ACHN (cell line): ENCODE measurements at regions not wholly inside any gene's neighbourhood (a gene's known extent, or its start where the extent isn't known, plus 50 kb on each side); places are given as distances from the start of the nearest gene placed in this dataset.
"Not testable (repeated sequence)": the region's sequence is repeated elsewhere in the genome, so short reads cannot be mapped to it uniquely, and the experiment has no call there.

Source experiments
- DNase-seq: peaks from one replicate; pipeline ENCODE4 v3.0.0-alpha.2; 2015
- in situ Hi-C: cut with HindIII; loops from 2 replicates; pipeline ENCODE4 v1.10.0; 2017; ENCODE audit warnings: low sequenced_read_pairs, low pct_ligation_motif_present, low pct_unique_long_range_greater_than_20kb

DNA sequence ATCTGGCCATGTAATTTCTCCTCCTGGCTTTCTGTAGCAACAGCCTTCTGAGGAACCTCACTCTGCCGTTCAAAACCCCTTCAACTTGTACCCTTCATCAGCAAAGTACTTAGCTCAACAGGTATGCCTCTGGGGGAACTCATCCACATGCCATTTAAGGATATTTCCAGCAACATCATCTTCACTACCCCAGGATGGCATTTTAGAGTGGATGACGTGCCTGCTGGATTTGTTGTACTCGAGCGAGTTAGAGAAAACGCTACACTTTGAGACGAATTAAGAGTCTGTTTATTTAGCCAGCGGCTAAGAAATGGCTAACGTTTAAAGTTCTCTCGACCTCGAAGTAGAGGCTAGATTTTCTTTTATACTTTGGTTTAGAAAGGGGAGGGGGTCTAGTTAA lies 122.1 kb downstream of the UNC93B1 start:
- in situ Hi-C loops, DNase-seq: not testable (repeated sequence)

DNA sequence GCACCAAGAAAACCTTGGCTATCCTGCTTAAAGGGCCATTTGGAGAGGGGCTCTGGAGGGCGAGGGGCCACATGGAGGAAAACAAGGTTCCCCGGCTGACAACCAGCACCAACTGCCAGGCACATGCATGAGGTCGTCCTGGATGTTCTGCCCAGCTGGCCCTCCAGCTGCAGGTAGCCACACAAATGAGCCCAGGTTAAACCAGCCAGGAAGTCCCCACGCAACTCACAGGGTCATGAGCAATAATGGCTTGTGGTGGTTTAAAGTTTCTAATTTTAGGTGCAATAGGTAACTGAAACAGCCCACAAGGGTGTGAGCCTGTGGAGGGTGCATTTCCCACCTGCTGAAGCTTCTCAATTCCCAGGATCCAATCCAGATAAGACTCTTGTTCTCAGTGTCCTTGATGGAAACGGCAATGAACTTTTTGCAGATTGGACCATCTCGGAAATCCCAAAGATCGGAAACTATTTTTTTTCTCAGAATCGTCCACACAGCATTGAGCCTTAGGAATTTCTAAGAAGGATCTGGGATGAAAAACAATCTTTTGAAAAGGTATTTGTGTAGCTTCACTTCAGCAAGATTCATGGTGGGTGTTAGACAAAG lies 123.2 kb downstream of the UNC93B1 start:
- in situ Hi-C loops, DNase-seq: not testable (repeated sequence)

DNA sequence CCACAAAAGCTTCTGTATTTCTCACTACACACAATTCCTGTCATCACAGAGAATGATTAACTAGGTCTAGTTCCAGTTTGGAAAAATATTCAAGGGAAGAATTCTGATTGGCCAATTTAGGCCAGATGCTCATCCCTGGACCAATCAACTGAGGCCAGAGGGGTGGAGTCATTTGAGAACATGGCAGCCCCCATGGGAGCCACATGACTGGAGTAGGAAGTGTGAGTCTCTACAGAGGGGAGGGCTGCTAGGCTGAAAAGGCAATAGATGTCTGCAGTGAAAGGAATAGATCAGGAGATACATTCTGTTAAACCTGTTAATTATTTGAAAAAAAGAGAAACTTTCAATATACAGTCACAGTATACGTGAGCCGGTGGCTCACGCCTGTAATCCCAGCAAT lies 125.2 kb downstream of the UNC93B1 start:
- in situ Hi-C loops, result not testable (repeated sequence)

DNA sequence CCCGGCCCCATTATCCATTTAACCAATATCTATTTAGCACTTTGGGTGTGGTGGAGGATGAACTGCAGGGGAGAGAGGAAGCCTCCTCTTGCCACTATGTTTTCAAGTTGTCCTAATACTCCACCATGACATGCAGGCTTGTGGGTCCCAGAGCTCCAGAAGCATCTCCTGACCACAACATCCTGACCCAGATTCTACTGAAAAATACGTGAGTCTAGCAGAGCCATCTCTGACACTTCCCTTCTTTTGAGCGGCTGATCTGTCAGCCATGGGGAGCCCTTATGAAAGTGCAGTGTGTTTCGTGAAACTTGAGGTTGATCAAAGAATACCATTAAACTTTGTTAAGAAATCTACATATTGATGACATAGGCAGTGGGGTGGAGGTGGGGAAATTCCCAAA lies 126.6 kb downstream of the UNC93B1 start:
- DNase-seq, in situ Hi-C loops: not testable (repeated sequence)

More for the DNA sequence above, 125.2 kb downstream of the UNC93B1 start:
- not testable (repeated sequence) for DNase-seq

DNA sequence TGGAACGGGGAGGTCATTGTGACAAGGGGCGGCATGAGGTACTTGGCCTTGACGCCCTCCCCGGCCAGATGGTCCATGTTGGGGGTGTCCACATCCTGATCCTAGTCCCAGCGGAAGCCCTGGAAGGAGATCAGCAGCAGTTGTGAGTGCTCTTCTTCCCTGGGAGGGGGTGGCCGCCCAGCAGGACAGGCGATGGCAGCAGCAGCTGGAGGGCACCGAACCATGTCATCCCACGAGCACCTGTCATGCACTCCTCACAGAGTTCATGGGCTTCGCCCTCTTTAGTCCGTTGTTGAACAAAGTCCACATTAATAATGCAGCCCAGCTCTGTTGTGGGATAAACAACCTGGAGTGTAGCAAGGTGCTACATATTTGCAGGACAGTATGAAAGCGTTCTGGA lies 130.7 kb downstream of the UNC93B1 start:
- DNase-seq, in situ Hi-C loops: not testable (repeated sequence)

DNA sequence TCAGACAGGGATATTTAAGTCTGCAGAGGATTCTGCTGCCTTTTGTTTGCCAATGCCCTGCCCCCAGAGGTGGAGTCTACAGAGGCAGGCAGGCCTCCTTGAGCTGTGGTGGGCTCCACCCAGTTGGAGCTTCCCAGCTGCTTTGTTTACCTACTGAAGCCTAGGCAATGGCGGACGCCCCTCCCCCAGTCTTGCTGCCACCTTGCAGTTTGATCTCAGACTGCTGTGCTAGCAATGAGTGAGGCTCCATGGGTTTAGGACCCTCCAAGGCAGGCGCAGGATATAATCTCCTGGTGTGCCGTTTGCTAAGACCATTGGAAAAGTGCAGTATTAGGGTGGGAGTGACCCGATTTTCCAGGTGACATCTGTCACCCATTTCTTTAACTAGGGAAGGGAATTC lies 132.7 kb downstream of the UNC93B1 start:
- DNase-seq, in situ Hi-C loops: not testable (repeated sequence)

DNA sequence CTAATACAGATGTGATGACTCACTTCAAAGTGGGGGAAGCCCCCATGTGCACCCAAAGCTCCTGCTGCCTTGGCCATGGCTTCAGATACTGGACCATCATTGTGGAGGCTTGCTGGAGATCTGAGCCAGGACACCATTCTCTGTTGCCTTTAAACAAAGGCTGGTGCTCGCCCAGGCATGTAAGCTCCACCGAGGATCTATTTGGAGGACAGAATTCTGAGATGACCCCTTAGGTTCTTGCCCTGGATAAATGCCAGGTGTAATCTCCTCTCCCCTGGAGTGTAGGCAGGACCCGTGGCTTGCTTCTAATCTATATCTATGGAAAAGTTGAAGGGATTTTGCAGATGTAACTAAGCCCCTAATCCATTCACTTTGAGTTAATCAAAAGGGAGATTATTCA lies 141.0 kb downstream of the UNC93B1 start:
- in situ Hi-C loops, DNase-seq: not testable (repeated sequence)

DNA sequence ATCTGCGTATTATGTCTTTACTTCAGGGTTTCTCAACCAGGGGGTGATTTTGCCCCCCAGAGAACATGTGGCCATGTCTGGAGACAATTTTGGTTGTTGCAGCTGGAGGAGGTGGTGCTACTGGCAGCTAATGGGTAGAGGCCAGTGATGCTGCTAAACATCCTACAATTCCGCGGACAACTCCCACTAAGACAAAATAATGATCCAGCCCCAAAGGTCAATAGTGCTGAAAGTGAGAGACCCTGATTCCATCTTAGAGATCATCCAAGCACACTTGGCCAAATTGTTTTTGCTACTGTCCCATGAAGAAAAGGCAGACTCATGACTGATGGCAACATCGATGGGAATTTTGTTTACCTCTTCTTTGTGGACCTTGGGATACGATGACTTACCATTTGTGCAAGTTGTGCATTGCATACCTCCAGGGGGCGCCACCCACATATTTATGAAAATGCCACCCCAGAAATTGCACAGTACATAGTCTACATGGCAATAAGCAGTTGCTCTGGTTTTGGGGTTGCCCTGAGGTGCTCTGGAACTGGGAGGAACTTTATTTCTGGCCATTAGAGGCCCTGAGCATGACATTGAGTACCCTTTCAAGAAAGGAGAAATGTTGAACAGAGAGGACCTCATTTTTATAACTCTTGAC lies 144.3 kb downstream of the UNC93B1 start:
- DNase-seq, in situ Hi-C loops: not testable (repeated sequence)

DNA sequence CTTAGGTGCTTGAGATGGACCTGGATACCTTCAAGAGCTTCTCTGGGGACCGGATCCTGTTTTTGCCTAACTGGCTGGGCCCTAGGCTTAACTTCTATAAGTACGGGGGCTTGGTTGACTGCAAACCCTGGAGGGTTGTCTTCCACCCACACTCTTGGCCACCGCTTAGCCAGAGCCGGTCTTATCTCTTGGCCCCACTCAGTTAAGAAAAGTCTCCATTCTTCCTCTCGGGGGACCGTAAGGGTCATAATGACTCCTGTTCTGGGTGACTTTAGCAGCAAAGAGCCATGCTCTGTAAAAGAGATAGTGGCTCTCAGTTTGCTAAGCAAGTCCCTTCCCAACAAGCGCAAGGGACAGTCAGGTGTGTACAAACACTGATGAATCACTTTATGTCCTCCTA lies 153.2 kb downstream of the UNC93B1 start:
- in situ Hi-C loops, DNase-seq: not testable (repeated sequence)

DNA sequence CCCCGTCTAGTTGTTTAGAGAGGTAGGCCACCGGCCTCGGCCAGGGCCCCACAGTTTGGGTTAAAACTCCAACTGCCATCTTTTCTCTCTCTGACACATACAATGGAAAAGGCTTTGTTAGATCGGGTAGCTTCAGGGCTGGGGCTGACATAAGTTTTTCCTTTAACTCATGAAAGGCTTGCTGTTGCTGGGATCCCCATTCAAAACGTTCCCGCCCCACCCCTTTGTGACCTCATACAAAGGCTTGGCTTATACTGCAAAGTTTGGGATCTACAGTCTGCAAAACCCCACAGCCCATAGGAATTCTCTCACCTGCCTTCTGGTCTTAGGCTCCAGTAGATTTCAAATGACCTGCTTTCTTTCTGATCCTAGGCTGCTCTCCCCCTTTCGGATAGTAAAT lies 154.1 kb downstream of the UNC93B1 start:
- in situ Hi-C loops, DNase-seq: not testable (repeated sequence)

DNA sequence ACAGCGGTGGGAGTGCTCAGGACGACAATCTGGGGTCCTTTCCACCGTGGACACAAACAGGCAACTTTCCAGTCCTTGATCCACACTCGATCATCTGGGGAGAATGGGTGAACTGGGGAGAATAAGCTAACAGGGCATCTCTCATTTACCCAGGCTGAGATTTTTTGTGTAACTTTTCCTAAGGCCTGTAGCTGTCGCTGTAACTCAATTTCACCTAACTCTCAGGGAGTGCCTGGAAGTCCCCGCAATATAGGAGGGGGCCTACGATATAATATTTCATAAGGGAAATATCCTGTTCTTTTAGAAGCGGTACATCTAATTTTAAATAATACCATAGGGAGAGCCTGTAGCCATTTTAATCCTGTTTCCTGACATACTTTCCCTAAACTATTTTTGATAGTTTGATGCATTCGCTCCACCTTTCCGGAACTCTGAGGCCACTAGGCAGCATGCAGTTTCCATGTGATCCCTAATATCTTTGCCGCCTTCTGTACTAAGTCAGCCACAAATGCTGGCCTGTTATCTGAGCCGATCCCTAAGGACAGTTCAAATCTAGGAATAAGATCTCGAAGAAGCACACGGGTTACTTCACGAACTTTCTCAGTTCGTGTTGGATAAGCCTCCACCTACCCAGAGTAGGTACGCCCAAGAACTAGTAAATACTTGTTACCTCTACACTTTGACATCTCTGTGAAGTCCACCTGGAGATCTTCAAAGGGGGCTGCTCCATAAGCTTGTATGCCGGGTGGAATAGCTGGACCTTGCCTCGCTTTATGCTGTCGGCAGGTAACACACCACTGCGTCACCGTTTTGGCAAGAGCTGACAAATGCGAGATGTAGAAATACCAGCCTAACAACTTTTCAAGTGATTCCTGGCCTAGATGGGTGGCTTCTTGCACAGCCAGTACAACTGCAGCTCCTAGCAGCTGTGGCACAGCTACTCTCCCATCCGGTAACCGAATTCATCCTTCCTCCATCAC lies 155.7 kb downstream of the UNC93B1 start:
- DNase-seq, in situ Hi-C loops: not testable (repeated sequence)

DNA sequence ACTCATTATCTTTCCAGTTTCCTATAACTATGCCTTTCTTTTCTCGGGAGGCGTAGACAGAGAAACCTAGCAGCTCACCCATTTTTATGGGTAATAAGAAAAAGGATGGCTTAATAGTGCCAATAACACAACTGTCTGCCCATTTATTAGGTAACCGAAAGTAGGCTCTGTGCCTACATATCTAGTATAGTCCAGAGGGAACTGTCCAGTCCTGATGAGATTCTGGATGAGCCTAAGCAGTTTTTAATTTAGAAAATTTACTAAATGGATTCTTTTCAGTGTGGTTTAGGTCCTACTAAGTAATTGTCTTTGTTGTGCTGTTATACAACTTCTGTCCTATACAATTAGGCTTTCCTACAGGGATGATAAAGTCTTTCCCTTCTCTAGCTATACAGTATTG lies 157.6 kb downstream of the UNC93B1 start:
- DNase-seq, in situ Hi-C loops: not testable (repeated sequence)

DNA sequence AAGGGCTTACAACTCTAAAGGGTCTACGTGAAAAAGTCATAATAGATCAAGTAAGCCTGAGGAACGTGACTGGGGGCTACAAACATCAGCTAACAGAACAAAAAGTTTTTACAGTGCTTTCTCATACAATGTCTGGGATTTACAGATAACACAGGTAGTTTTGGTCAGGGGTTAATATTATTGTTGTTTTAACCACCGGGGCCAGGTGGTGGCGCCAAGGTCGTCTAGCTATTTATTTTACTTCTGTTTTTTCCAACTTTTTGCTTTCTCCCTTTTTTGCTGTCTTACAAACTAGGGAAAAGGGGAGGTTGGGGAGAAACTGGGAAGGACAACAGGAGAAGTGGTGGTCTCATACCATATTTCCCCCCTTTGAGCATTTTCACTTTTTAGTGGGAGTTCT lies 158.6 kb downstream of the UNC93B1 start:
- DNase-seq, in situ Hi-C loops: not testable (repeated sequence)

DNA sequence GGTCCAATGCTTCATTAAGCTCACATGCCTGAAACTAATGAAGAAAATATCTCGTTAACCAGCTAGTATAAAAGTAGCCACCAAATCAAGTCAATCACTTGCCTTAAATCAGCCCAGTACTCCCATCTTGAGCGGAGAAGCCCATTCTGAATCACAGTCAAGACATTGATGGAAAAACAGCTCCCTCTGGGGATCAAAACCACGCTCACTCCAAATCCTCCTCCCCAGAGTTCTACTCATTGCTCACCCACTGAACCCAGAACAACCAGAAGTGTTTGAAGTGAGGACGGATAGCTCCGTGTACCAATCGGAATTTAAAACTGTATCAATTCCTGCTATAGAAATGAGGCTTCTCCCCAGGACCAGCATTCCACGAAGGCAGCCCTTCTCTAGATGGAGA lies 163.3 kb downstream of the UNC93B1 start:
- DNase-seq, in situ Hi-C loops: not testable (repeated sequence)

DNA sequence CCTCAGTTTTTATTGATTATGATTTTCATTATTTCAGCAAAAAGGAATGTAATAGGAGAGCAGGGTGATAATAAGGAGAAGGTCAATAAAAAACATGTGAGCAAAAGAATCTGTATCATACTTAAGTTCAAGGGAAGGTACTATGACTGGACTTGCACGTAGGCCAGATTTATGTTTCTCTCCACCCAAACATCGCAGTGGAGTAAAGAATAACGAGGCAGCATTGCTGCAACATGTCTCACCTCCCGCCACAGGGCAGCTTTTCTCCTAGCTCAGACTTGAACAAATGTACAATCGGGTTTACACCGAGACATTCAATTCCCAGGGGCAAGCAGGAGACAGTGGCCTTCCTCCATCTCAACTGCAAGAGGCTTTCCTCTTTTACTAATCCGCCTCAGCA lies 155.7 kb upstream of the ALDH3B2 start:
- in situ Hi-C loops, result not testable (repeated sequence)

DNA sequence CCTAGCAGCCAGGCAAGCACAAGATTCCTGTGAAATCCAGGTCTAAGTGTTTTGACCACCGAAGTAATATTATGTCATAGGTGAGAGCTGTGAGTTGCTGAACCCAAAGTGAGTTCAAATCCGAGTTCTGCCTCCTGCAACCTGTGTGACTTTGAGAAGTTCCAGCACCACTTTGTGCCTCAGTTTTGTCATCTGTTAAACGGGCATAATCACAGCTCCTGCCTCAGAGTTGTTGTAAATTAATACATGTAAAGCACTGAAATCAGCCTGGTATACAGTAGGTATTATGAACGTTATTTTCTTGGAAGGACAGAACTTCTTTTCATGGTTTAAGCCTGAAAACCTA lies 152.5 kb upstream of the ALDH3B2 start:
- in situ Hi-C loops, DNase-seq: not testable (repeated sequence)

More for the DNA sequence above, 155.7 kb upstream of the ALDH3B2 start:
- not testable (repeated sequence) for DNase-seq

DNA sequence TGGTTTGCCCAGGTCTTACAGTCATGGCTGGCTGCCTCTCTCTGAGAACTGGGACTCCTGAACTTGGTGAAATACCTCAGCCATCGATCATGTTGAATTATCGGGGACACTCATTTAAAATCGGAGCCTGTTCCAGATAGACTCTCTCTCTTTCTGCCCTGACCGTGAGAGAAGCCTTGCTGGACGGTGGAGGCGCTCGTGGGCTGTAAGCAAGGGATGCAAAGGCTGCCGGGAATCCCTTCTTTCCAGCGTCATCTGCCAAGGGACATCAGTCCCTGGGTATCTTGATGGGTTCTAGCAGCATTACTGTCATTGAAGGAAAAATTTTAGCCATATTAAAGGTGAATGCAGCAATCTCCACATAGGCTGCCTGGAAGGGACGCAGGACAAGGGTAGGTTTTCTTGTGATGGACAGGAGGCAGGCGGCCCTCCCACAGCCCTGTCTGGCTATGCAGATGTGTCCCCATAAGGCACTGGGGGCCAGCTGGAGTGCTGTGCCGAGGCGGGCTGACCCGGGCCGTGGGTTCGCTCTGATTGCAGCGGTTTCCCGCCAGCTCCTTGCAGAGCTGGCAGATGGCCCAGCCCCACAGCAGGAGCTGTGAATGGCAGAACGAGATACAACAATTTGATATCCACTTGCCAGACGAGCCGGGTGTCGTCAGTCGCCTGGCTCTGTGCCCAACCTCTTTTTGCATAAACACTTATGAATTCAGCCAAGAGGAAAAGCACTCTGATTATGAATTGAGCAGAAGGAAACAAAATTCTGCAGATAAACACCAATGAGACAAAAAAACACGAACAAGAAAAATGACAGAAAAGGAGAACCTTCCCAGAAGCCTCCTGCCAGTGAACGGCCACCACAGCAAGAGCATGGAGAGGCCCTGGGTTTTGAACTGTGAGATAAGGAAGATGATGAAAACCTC lies 151.9 kb upstream of the ALDH3B2 start:
- DNase-seq, in situ Hi-C loops: not testable (repeated sequence)

DNA sequence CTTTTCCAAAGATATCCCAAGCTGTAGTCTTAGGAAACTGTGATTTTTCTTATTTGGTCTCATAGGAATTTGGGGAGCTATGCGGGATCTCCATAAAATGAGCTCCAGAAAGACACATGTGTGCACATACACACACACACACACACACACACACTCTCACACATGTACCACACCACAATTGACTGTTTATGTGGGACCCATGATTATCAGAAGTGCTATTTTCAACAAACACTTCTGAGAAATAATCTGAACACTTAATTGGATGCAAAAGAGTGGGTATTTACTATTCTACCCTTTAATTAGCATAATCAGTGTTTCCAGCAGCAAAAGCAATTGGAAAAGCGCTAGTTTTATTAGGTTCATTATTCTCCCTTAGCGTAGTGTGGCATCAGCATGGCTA lies 150.4 kb upstream of the ALDH3B2 start:
- DNase-seq, in situ Hi-C loops: not testable (repeated sequence)
